GM23338 (cell line): ENCODE measurements at regions not wholly inside any gene's neighbourhood (a gene's known extent, or its start where the extent isn't known, plus 50 kb on each side); places are given as distances from the start of the nearest gene placed in this dataset.

Experiments
- ATAC-seq: fragments of 200-7000 bp; cut with Tn5 transposase; 3 replicates; pipeline ENCODE4 v1.9.1; 2020
- DNase-seq: peaks from one replicate; pipeline ENCODE4 v3.0.0-alpha.2; 2015; ENCODE audit warnings: low spot score
- H2AFZ ChIP-seq: fragments of 200-600 bp; sonication (generic); 2 replicates; pipeline ENCODE4 v1.8.0; 2016; ENCODE audit warnings: antibody characterized with exemption, mild to moderate bottlenecking, moderate library complexity
- H3F3A ChIP-seq: fragments of 200-600 bp; sonication (generic); replicated peaks from 2 replicates; pipeline ENCODE4 v1.8.0; 2017; ENCODE audit warnings: antibody characterized with exemption, mixed run types, low read depth
- H3K27ac ChIP-seq: fragments of 200-600 bp; sonication (generic); 2 replicates; pipeline ENCODE4 v1.6.1; 2016; ENCODE audit warnings: low read depth
- H3K27me3 ChIP-seq: fragments of 200-600 bp; sonication (generic); 2 replicates; pipeline ENCODE4 v1.8.0; 2016; ENCODE audit warnings: mild to moderate bottlenecking, mixed run types, moderate library complexity; ENCODE audit not compliant: insufficient read depth
- H3K36me3 ChIP-seq: fragments of 200-600 bp; sonication (generic); 2 replicates; pipeline ENCODE4 v1.8.0; 2016; ENCODE audit warnings: mild to moderate bottlenecking; ENCODE audit not compliant: insufficient read depth
- H3K4me1 ChIP-seq: fragments of 200-600 bp; sonication (generic); 2 replicates; pipeline ENCODE4 v1.8.0; 2016; ENCODE audit warnings: mild to moderate bottlenecking, moderate library complexity; ENCODE audit not compliant: insufficient read depth
- H3K4me2 ChIP-seq: fragments of 200-600 bp; sonication (generic); 2 replicates; pipeline ENCODE4 v1.7.1; 2017; ENCODE audit warnings: mixed run types
- H3K4me3 ChIP-seq: fragments of 200-600 bp; sonication (generic); 2 replicates; pipeline ENCODE4 v1.6.1; 2016; ENCODE audit warnings: mixed run types
- H3K79me2 ChIP-seq: fragments of 200-600 bp; sonication (generic); replicated peaks from 2 replicates; pipeline ENCODE4 v1.8.0; 2017; ENCODE audit warnings: mild to moderate bottlenecking; ENCODE audit not compliant: insufficient read depth
- H3K9me2 ChIP-seq: fragments of 200-600 bp; sonication (generic); 2 replicates; pipeline ENCODE4 v1.8.0; 2017; ENCODE audit not compliant: insufficient read depth
- H4K20me1 ChIP-seq: fragments of 200-600 bp; sonication (generic); replicated peaks from 2 replicates; pipeline ENCODE4 v1.8.0; 2017; ENCODE audit warnings: mild to moderate bottlenecking; ENCODE audit not compliant: insufficient read depth
- H3K27ac Mint-ChIP-seq: 2 replicates; pipeline ENCODE4 v1.8.0; 2020; ENCODE audit warnings: inconsistent platforms, mild to moderate bottlenecking, moderate library complexity, mixed read lengths
- H3K27me3 Mint-ChIP-seq: 3 replicates; pipeline ENCODE4 v1.8.0; 2022; ENCODE audit warnings: low read depth, mild to moderate bottlenecking, moderate library complexity, mixed read lengths, inconsistent platforms; ENCODE audit not compliant: insufficient read depth, poor library complexity
- H3K36me3 Mint-ChIP-seq: 3 replicates; pipeline ENCODE4 v1.8.0; 2021; ENCODE audit warnings: low read depth, mild to moderate bottlenecking, inconsistent platforms, moderate library complexity, mixed read lengths
- H3K4me1 Mint-ChIP-seq: 3 replicates; pipeline ENCODE4 v1.8.0; 2020; ENCODE audit warnings: mild to moderate bottlenecking, inconsistent platforms, mixed read lengths
- H3K4me3 Mint-ChIP-seq: 3 replicates; pipeline ENCODE4 v1.8.0; 2021; ENCODE audit warnings: moderate library complexity, mild to moderate bottlenecking, inconsistent platforms, mixed read lengths
- H3K9me3 Mint-ChIP-seq: 3 replicates; pipeline ENCODE4 v1.8.0; 2020; ENCODE audit warnings: moderate library complexity, mild to moderate bottlenecking, inconsistent platforms, mixed read lengths
- CREB1 ChIP-seq: fragments of 250-450 bp; sonication (Bioruptor Pico); IDR thresholded peaks from 2 replicates; pipeline ENCODE4 v1.5.0; 2020; ENCODE audit warnings: low read depth, mild to moderate bottlenecking, moderate library complexity
- EZH2phosphoT487 ChIP-seq: fragments of 200-600 bp; sonication (generic); IDR thresholded peaks from one replicate; pipeline ENCODE4 v1.8.1; 2018; ENCODE audit warnings: antibody characterized with exemption; ENCODE audit not compliant: unreplicated experiment
- JUNB ChIP-seq: IDR thresholded peaks from one replicate; pipeline ENCODE4 v1.6.1; 2016; ENCODE audit warnings: antibody characterized with exemption; ENCODE audit not compliant: unreplicated experiment
- NANOG ChIP-seq: IDR thresholded peaks from 2 replicates; pipeline ENCODE4 v1.6.1; 2016; ENCODE audit warnings: antibody characterized with exemption, borderline replicate concordance
- POLR2AphosphoS5 ChIP-seq: IDR thresholded peaks from 2 replicates; pipeline ENCODE4 v1.6.1; 2016; ENCODE audit warnings: antibody characterized with exemption, low read depth
- ZNF114 ChIP-seq: fragments of 250-450 bp; sonication (Bioruptor Pico); IDR thresholded peaks from 2 replicates; pipeline ENCODE4 v1.5.0; 2020; ENCODE audit warnings: mild to moderate bottlenecking, moderate library complexity
- ZNF331 ChIP-seq: fragments of 250-450 bp; sonication (Bioruptor Pico); IDR thresholded peaks from 2 replicates; pipeline ENCODE4 v1.5.0; 2020; ENCODE audit warnings: low read depth, mild to moderate bottlenecking, moderate library complexity
- TF ChIP-seq, protein P1 (sequence below): IDR thresholded peaks from 2 replicates; pipeline ENCODE4 v1.6.1; 2016; ENCODE audit warnings: antibody characterized with exemption
- TF ChIP-seq, protein P2 (sequence below): fragments of 250-450 bp; sonication (Bioruptor Pico); IDR thresholded peaks from 2 replicates; pipeline ENCODE4 v1.5.0; 2020; ENCODE audit warnings: mild to moderate bottlenecking, moderate library complexity
- TF ChIP-seq, protein P3 (sequence below): IDR thresholded peaks from one replicate; pipeline ENCODE4 v1.6.1; 2018; ENCODE audit warnings: antibody characterized with exemption; ENCODE audit not compliant: unreplicated experiment

- no peak for TF ChIP-seq NANOG
- TF ChIP-seq ZNF114 (CRISPR knock-in tag): no peak
- TF ChIP-seq, protein P1, sequence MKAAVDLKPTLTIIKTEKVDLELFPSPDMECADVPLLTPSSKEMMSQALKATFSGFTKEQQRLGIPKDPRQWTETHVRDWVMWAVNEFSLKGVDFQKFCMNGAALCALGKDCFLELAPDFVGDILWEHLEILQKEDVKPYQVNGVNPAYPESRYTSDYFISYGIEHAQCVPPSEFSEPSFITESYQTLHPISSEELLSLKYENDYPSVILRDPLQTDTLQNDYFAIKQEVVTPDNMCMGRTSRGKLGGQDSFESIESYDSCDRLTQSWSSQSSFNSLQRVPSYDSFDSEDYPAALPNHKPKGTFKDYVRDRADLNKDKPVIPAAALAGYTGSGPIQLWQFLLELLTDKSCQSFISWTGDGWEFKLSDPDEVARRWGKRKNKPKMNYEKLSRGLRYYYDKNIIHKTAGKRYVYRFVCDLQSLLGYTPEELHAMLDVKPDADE: no peak
Measured at GRCh38 chr5:56552612-56553268, 262.6 kb upstream of the MAP3K1 start (continued).

- H3F3A ChIP-seq: no peaks in the 10 kb centered on the region
- no peaks in the 10 kb centered on the region for H3K27me3 ChIP-seq
- H3K9me3 Mint-ChIP-seq: no peaks in the 10 kb centered on the region
- no peak for TF ChIP-seq JUNB
- TF ChIP-seq ZNF331 (CRISPR knock-in tag): no peak
- TF ChIP-seq NANOG: no peak
- TF ChIP-seq, protein P2, sequence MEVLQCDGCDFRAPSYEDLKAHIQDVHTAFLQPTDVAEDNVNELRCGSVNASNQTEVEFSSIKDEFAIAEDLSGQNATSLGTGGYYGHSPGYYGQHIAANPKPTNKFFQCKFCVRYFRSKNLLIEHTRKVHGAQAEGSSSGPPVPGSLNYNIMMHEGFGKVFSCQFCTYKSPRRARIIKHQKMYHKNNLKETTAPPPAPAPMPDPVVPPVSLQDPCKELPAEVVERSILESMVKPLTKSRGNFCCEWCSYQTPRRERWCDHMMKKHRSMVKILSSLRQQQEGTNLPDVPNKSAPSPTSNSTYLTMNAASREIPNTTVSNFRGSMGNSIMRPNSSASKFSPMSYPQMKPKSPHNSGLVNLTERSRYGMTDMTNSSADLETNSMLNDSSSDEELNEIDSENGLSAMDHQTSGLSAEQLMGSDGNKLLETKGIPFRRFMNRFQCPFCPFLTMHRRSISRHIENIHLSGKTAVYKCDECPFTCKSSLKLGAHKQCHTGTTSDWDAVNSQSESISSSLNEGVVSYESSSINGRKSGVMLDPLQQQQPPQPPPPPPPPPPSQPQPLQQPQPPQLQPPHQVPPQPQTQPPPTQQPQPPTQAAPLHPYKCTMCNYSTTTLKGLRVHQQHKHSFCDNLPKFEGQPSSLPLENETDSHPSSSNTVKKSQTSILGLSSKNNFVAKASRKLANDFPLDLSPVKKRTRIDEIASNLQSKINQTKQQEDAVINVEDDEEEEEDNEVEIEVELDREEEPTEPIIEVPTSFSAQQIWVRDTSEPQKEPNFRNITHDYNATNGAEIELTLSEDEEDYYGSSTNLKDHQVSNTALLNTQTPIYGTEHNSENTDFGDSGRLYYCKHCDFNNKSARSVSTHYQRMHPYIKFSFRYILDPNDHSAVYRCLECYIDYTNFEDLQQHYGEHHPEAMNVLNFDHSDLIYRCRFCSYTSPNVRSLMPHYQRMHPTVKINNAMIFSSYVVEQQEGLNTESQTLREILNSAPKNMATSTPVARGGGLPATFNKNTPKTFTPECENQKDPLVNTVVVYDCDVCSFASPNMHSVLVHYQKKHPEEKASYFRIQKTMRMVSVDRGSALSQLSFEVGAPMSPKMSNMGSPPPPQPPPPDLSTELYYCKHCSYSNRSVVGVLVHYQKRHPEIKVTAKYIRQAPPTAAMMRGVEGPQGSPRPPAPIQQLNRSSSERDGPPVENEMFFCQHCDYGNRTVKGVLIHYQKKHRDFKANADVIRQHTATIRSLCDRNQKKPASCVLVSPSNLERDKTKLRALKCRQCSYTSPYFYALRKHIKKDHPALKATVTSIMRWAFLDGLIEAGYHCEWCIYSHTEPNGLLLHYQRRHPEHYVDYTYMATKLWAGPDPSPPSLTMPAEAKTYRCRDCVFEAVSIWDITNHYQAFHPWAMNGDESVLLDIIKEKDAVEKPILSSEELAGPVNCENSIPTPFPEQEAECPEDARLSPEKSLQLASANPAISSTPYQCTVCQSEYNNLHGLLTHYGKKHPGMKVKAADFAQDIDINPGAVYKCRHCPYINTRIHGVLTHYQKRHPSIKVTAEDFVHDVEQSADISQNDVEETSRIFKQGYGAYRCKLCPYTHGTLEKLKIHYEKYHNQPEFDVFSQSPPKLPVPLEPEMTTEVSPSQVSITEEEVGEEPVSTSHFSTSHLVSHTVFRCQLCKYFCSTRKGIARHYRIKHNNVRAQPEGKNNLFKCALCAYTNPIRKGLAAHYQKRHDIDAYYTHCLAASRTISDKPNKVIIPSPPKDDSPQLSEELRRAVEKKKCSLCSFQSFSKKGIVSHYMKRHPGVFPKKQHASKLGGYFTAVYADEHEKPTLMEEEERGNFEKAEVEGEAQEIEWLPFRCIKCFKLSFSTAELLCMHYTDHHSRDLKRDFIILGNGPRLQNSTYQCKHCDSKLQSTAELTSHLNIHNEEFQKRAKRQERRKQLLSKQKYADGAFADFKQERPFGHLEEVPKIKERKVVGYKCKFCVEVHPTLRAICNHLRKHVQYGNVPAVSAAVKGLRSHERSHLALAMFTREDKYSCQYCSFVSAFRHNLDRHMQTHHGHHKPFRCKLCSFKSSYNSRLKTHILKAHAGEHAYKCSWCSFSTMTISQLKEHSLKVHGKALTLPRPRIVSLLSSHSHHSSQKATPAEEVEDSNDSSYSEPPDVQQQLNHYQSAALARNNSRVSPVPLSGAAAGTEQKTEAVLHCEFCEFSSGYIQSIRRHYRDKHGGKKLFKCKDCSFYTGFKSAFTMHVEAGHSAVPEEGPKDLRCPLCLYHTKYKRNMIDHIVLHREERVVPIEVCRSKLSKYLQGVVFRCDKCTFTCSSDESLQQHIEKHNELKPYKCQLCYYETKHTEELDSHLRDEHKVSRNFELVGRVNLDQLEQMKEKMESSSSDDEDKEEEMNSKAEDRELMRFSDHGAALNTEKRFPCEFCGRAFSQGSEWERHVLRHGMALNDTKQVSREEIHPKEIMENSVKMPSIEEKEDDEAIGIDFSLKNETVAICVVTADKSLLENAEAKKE (CRISPR knock-in tag): no peak
- TF ChIP-seq, protein P1: no peak
- TF ChIP-seq ZNF114 (CRISPR knock-in tag): no peak
- TF ChIP-seq, protein P3, sequence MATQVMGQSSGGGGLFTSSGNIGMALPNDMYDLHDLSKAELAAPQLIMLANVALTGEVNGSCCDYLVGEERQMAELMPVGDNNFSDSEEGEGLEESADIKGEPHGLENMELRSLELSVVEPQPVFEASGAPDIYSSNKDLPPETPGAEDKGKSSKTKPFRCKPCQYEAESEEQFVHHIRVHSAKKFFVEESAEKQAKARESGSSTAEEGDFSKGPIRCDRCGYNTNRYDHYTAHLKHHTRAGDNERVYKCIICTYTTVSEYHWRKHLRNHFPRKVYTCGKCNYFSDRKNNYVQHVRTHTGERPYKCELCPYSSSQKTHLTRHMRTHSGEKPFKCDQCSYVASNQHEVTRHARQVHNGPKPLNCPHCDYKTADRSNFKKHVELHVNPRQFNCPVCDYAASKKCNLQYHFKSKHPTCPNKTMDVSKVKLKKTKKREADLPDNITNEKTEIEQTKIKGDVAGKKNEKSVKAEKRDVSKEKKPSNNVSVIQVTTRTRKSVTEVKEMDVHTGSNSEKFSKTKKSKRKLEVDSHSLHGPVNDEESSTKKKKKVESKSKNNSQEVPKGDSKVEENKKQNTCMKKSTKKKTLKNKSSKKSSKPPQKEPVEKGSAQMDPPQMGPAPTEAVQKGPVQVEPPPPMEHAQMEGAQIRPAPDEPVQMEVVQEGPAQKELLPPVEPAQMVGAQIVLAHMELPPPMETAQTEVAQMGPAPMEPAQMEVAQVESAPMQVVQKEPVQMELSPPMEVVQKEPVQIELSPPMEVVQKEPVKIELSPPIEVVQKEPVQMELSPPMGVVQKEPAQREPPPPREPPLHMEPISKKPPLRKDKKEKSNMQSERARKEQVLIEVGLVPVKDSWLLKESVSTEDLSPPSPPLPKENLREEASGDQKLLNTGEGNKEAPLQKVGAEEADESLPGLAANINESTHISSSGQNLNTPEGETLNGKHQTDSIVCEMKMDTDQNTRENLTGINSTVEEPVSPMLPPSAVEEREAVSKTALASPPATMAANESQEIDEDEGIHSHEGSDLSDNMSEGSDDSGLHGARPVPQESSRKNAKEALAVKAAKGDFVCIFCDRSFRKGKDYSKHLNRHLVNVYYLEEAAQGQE: no peak
- no peak for TF ChIP-seq CREB1
- TF ChIP-seq EZH2phosphoT487: no peak
- TF ChIP-seq POLR2AphosphoS5: no peak
- H3K27ac ChIP-seq: no peak overlapping the region
- no peaks in the 10 kb centered on the region for H3K36me3 Mint-ChIP-seq
- H4K20me1 ChIP-seq: no peaks in the 10 kb centered on the region
- DNase-seq (no peak), ATAC-seq (no peak)
- no peaks in the 10 kb centered on the region for H3K4me1 Mint-ChIP-seq
- no peaks in the 10 kb centered on the region for H3K36me3 ChIP-seq
- H3K4me3 Mint-ChIP-seq: no peak overlapping the region
- no peak overlapping the region for H2AFZ ChIP-seq
- H3K27ac Mint-ChIP-seq: no peak overlapping the region
- H3K4me2 ChIP-seq: no peak overlapping the region
- H3K79me2 ChIP-seq: no peaks in the 10 kb centered on the region
- H3K27me3 Mint-ChIP-seq: no peaks in the 10 kb centered on the region
- H3K4me3 ChIP-seq: no peak overlapping the region
- H3K9me2 ChIP-seq: peaks cover 9% of the 10 kb centered on the region; the same call in 1 of the 2 replicates
- H3K4me1 ChIP-seq: no peaks in the 10 kb centered on the region
Measured at GRCh38 chr5:56550227-56550626, 265.1 kb upstream of the MAP3K1 start.
